ENCODE measurements at regions not wholly inside any gene's neighbourhood (a gene's known extent, or its start where the extent isn't known, plus 50 kb on each side); places are given as distances from the start of the nearest gene placed in this dataset.
"Not testable (repeated sequence)": the region's sequence is repeated elsewhere in the genome, so short reads cannot be mapped to it uniquely, and the experiment has no call there.

GRCh38 chr20:54344832-54345231, 130.6 kb upstream of the DOK5 start:
- no peak for ATAC-seq (ENCODE audit: low read depth in 2 of 2)
- H3K4me1 ChIP-seq (ENCODE audit: control insufficient read depth, insufficient read depth, low read length, poor library complexity, severe bottlenecking): no peaks in the 10 kb centered on the region
- H3K27ac ChIP-seq (ENCODE audit: insufficient read depth, low read length, poor library complexity, severe bottlenecking): no peak overlapping the region
- H3K36me3 ChIP-seq (ENCODE audit: control insufficient read depth, insufficient read depth, low read length): no peaks in the 10 kb centered on the region
- H3K4me3 ChIP-seq (ENCODE audit: low read depth, low read length): no peak overlapping the region
- DNase-seq: no peak
- H3K4me1 Mint-ChIP-seq: no peaks in the 10 kb centered on the region
- H3K27me3 ChIP-seq (ENCODE audit: control insufficient read depth, insufficient read depth, low read length): no peaks in the 10 kb centered on the region
- peaks cover 0 to 4% (median 0%) of the 10 kb centered on the region in 7 donors for H3K9me3 Mint-ChIP-seq
- no peaks in the 10 kb centered on the region for H3K36me3 Mint-ChIP-seq
- no peak overlapping the region for H3K4me3 Mint-ChIP-seq
- no peaks in the 10 kb centered on the region for H3K27me3 Mint-ChIP-seq
- no peak overlapping the region for H3K27ac Mint-ChIP-seq
- H3K9me3 ChIP-seq (ENCODE audit: control insufficient read depth in 2 of 2, low read length in 2 of 2): no peaks in the 10 kb centered on the region

DNA sequence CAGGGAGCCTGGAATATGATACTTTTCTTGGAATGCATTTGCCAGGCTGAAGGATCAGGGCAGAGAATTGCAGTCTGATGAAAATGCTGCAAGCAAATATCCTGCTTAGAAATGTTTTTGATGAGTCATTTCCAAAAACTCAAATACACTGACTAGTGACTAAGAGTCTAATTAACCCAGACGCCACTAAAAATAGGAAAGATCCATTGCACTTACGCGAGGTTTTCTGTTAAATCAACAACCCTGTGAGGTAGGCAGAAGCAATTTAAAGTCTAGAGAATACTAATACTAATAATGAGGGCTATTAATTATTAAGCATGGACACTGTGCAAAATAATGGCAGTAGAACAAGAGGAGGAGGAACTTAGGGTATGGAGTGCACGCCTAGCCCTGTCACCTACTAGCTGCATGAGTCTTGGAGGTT, 130.1 kb upstream of the DOK5 start:
- no peaks in the 10 kb centered on the region for H3K27me3 Mint-ChIP-seq
- Histone ChIP-seq H3K4me1 (ENCODE audit: control insufficient read depth, insufficient read depth, low read length, poor library complexity, severe bottlenecking) (no peaks in the 10 kb centered on the region), H3K9me3 (ENCODE audit: control insufficient read depth in 2 of 2, low read length in 2 of 2) (no peaks in the 10 kb centered on the region), H3K27me3 (ENCODE audit: control insufficient read depth, insufficient read depth, low read length) (no peaks in the 10 kb centered on the region), H3K36me3 (ENCODE audit: control insufficient read depth, insufficient read depth, low read length) (no peaks in the 10 kb centered on the region), H3K4me3 (ENCODE audit: low read depth, low read length) (no peak overlapping the region), H3K27ac (ENCODE audit: insufficient read depth, low read length, poor library complexity, severe bottlenecking) (no peak overlapping the region)
- peak in 1 of 3 donors; percentile 16 for DNase-seq
- no peaks in the 10 kb centered on the region for H3K4me1 Mint-ChIP-seq
- no peak for ATAC-seq (ENCODE audit: low read depth in 2 of 2)
- H3K27ac Mint-ChIP-seq: no peak overlapping the region
- no peaks in the 10 kb centered on the region for H3K36me3 Mint-ChIP-seq
- H3K9me3 Mint-ChIP-seq: peaks cover 0 to 4% (median 0%) of the 10 kb centered on the region in 7 donors
- no peak overlapping the region for H3K4me3 Mint-ChIP-seq

DNA sequence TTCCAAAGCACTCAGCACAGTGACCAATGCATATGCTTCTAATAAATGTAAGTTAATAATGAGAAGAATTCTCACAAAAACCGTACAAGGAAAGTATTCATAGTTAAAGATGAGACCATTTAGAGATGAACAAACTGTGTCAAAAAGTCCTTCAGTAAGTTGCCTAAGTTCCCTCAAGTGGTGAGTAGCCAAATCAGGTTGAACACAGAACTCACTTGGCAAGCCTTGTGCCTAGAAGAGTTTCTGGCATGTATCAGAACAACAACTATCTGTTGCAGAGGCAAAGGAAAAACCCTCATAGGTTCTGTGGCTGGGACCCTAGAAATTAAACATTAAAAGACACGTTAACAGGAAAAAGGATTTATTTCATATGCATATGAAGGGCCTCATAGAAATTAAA, 129.6 kb upstream of the DOK5 start:
- H3K4me1 ChIP-seq (ENCODE audit: control insufficient read depth, insufficient read depth, low read length, poor library complexity, severe bottlenecking): no peaks in the 10 kb centered on the region
- no peaks in the 10 kb centered on the region for H3K27me3 ChIP-seq (ENCODE audit: control insufficient read depth, insufficient read depth, low read length)
- no peak overlapping the region for H3K27ac Mint-ChIP-seq
- no peaks in the 10 kb centered on the region for H3K4me1 Mint-ChIP-seq
- no peak overlapping the region for H3K4me3 ChIP-seq (ENCODE audit: low read depth, low read length)
- no peaks in the 10 kb centered on the region for H3K27me3 Mint-ChIP-seq
- H3K36me3 ChIP-seq (ENCODE audit: control insufficient read depth, insufficient read depth, low read length): no peaks in the 10 kb centered on the region
- no peak overlapping the region for H3K4me3 Mint-ChIP-seq
- H3K36me3 Mint-ChIP-seq: no peaks in the 10 kb centered on the region
- H3K9me3 ChIP-seq (ENCODE audit: control insufficient read depth in 2 of 2, low read length in 2 of 2): no peaks in the 10 kb centered on the region
- H3K9me3 Mint-ChIP-seq: peaks cover 0 to 4% (median 0%) of the 10 kb centered on the region in 7 donors
- DNase-seq: no peak
- no peak for ATAC-seq (ENCODE audit: low read depth in 2 of 2)
- no peak overlapping the region for H3K27ac ChIP-seq (ENCODE audit: insufficient read depth, low read length, poor library complexity, severe bottlenecking)

DNA sequence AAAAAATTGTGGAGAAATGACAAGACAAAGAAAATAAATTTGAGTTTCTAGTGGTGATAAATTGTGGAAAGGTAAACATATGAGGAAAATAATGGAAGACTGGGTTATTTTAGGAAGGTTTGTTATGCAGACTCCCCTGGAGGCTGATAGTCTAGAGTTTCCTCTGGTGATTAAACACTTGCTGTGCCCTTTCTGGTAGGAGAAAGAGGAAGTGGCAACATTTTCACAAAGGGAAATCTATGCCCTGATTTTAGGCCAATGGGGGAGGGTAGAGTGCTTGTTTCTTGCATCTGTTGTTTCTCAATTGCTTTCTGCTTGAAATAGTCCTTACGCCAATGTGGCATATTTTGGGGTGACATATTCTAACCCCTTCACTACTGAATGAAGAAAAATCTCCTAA, 129.1 kb upstream of the DOK5 start:
- no peak overlapping the region for H3K4me3 Mint-ChIP-seq
- Histone ChIP-seq H3K9me3 (ENCODE audit: control insufficient read depth in 2 of 2, low read length in 2 of 2) (no peaks in the 10 kb centered on the region), H3K4me1 (ENCODE audit: control insufficient read depth, insufficient read depth, low read length, poor library complexity, severe bottlenecking) (no peaks in the 10 kb centered on the region), H3K4me3 (ENCODE audit: low read depth, low read length) (no peak overlapping the region), H3K27ac (ENCODE audit: insufficient read depth, low read length, poor library complexity, severe bottlenecking) (no peak overlapping the region), H3K36me3 (ENCODE audit: control insufficient read depth, insufficient read depth, low read length) (no peaks in the 10 kb centered on the region), H3K27me3 (ENCODE audit: control insufficient read depth, insufficient read depth, low read length) (no peaks in the 10 kb centered on the region)
- no peak overlapping the region for H3K27ac Mint-ChIP-seq
- no peaks in the 10 kb centered on the region for H3K36me3 Mint-ChIP-seq
- H3K27me3 Mint-ChIP-seq: no peaks in the 10 kb centered on the region
- H3K4me1 Mint-ChIP-seq: no peaks in the 10 kb centered on the region
- ATAC-seq (ENCODE audit: low read depth in 2 of 2): no peak
- DNase-seq: no peak
- peaks cover 0 to 4% (median 0%) of the 10 kb centered on the region in 7 donors for H3K9me3 Mint-ChIP-seq

- no peak overlapping the region for H3K4me3 Mint-ChIP-seq
- H3K36me3 Mint-ChIP-seq: no peaks in the 10 kb centered on the region
- Histone ChIP-seq H3K4me1 (ENCODE audit: control insufficient read depth, insufficient read depth, low read length, poor library complexity, severe bottlenecking) (no peaks in the 10 kb centered on the region), H3K9me3 (ENCODE audit: control insufficient read depth in 2 of 2, low read length in 2 of 2) (no peaks in the 10 kb centered on the region), H3K4me3 (ENCODE audit: low read depth, low read length) (no peak overlapping the region), H3K27ac (ENCODE audit: insufficient read depth, low read length, poor library complexity, severe bottlenecking) (no peak overlapping the region), H3K27me3 (ENCODE audit: control insufficient read depth, insufficient read depth, low read length) (no peaks in the 10 kb centered on the region), H3K36me3 (ENCODE audit: control insufficient read depth, insufficient read depth, low read length) (no peaks in the 10 kb centered on the region)
- no peaks in the 10 kb centered on the region for H3K4me1 Mint-ChIP-seq
- H3K27ac Mint-ChIP-seq: no peak overlapping the region
- H3K27me3 Mint-ChIP-seq: no peaks in the 10 kb centered on the region
- ATAC-seq (ENCODE audit: low read depth in 2 of 2) (no peak), DNase-seq (no peak)
- H3K9me3 Mint-ChIP-seq: peaks cover 0 to 4% (median 0%) of the 10 kb centered on the region in 7 donors
Observed at GRCh38 chr20:54347166-54347833, 128.1 kb upstream of the DOK5 start.

- H3K27ac Mint-ChIP-seq: no peak overlapping the region
- H3K4me3 Mint-ChIP-seq: no peak overlapping the region
- H3K36me3 Mint-ChIP-seq: no peaks in the 10 kb centered on the region
Observed at GRCh38 chr20:54350415-54350814, 125.0 kb upstream of the DOK5 start.

DNA sequence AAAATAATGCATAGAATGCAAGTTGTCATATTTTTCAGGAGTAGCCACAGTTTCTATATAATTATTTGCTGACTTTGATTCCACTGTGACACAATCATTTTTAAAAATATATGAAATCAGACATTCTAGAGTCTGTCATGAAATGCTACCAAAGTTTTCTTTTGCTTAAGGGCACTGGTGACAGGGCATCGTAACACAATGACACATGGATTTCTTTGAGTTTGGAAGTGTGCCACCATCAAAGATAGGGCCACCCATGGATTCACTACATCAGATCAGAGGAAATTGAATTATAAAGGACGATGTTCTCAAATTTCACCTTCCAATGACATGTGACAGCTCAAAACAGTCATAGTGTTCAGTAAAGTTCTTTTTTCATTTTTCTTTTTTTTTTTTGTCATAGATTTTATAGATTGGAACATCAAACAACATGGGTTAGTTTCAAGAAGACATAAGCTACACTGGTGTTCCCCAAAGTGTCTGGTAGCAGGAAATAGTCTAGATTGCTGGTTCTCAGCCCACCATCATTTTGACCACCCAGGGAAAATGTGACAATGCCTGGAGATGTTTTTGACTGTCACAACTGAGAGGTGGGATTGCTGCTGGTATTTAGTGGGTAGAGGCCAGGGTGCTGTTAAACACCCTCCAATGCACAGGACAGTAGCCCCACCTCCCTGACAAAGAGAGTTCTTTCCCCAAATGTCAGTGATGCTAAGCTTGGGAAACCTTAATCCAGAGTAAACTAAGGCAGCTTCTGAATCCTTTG, 123.8 kb upstream of the DOK5 start:
- Histone ChIP-seq H3K27ac (ENCODE audit: insufficient read depth, low read length, poor library complexity, severe bottlenecking) (no peak overlapping the region), H3K4me3 (ENCODE audit: low read depth, low read length) (no peak overlapping the region), H3K9me3 (ENCODE audit: control insufficient read depth in 2 of 2, low read length in 2 of 2) (no peaks in the 10 kb centered on the region), H3K27me3 (ENCODE audit: control insufficient read depth, insufficient read depth, low read length) (no peaks in the 10 kb centered on the region), H3K36me3 (ENCODE audit: control insufficient read depth, insufficient read depth, low read length) (no peaks in the 10 kb centered on the region), H3K4me1 (ENCODE audit: control insufficient read depth, insufficient read depth, low read length, poor library complexity, severe bottlenecking) (no peaks in the 10 kb centered on the region)
- no peak overlapping the region for H3K4me3 Mint-ChIP-seq
- no peaks in the 10 kb centered on the region for H3K4me1 Mint-ChIP-seq
- ATAC-seq (ENCODE audit: low read depth in 2 of 2) (no peak), DNase-seq (no peak)
- H3K36me3 Mint-ChIP-seq: no peaks in the 10 kb centered on the region
- no peak overlapping the region for H3K27ac Mint-ChIP-seq
- no peaks in the 10 kb centered on the region for H3K27me3 Mint-ChIP-seq
- peaks cover 0 to 7% (median 0%) of the 10 kb centered on the region in 7 donors for H3K9me3 Mint-ChIP-seq

More at GRCh38 chr20:54350415-54350814, 125.0 kb upstream of the DOK5 start:
- H3K4me1 Mint-ChIP-seq: no peaks in the 10 kb centered on the region
- no peak for DNase-seq
- H3K27ac ChIP-seq (ENCODE audit: insufficient read depth, low read length, poor library complexity, severe bottlenecking): no peak overlapping the region
- no peak for ATAC-seq (ENCODE audit: low read depth in 2 of 2)
- no peaks in the 10 kb centered on the region for H3K27me3 Mint-ChIP-seq
- no peaks in the 10 kb centered on the region for H3K27me3 ChIP-seq (ENCODE audit: control insufficient read depth, insufficient read depth, low read length)
- no peak overlapping the region for H3K4me3 ChIP-seq (ENCODE audit: low read depth, low read length)
- H3K4me1 ChIP-seq (ENCODE audit: control insufficient read depth, insufficient read depth, low read length, poor library complexity, severe bottlenecking): no peaks in the 10 kb centered on the region
- no peaks in the 10 kb centered on the region for H3K36me3 ChIP-seq (ENCODE audit: control insufficient read depth, insufficient read depth, low read length)
- H3K9me3 Mint-ChIP-seq: peaks cover 0 to 5% (median 0%) of the 10 kb centered on the region in 7 donors
- H3K9me3 ChIP-seq (ENCODE audit: control insufficient read depth in 2 of 2, low read length in 2 of 2): no peaks in the 10 kb centered on the region

GRCh38 chr20:54352541-54352940, 122.9 kb upstream of the DOK5 start:
- not testable (repeated sequence) for H3K27me3 ChIP-seq (ENCODE audit: control insufficient read depth, insufficient read depth, low read length); H3K4me1 ChIP-seq (ENCODE audit: control insufficient read depth, insufficient read depth, low read length, poor library complexity, severe bottlenecking); H3K27ac ChIP-seq (ENCODE audit: insufficient read depth, low read length, poor library complexity, severe bottlenecking); H3K4me3 ChIP-seq (ENCODE audit: low read depth, low read length); H3K36me3 ChIP-seq (ENCODE audit: control insufficient read depth, insufficient read depth, low read length); H3K9me3 Mint-ChIP-seq; H3K4me3 Mint-ChIP-seq; H3K27ac Mint-ChIP-seq; H3K4me1 Mint-ChIP-seq; DNase-seq; H3K36me3 Mint-ChIP-seq; H3K9me3 ChIP-seq (ENCODE audit: control insufficient read depth in 2 of 2, low read length in 2 of 2); H3K27me3 Mint-ChIP-seq; ATAC-seq (ENCODE audit: low read depth in 2 of 2)

Data from CD4-positive, CD25-positive, alpha-beta regulatory T cell (primary cell).